Activated T-helper 17 cell treated with anti-CD3 and anti-CD28 coated beads, Interleukin-2, amount 50 U/mL, for 72 hours (primary cell): ENCODE measurements at regions not wholly inside any gene's neighbourhood (a gene's known extent, or its start where the extent isn't known, plus 50 kb on each side); places are given as distances from the start of the nearest gene placed in this dataset.
"Not testable (repeated sequence)": the region's sequence is repeated elsewhere in the genome, so short reads cannot be mapped to it uniquely, and the experiment has no call there.

Experiments
- ATAC-seq: fragments of 150-1000 bp; cut with Tn5 transposase; replicated peaks from 2 replicates; pipeline ENCODE4 v1.10.0; 2021; ENCODE audit warnings: mild to moderate bottlenecking, moderate library complexity
- H3K27ac Mint-ChIP-seq: one replicate; pipeline ENCODE4 v1.8.0; 2022; ENCODE audit warnings: mixed read lengths
- H3K27me3 Mint-ChIP-seq: one replicate; pipeline ENCODE4 v1.8.0; 2022; ENCODE audit warnings: mixed read lengths
- H3K36me3 Mint-ChIP-seq: one replicate; pipeline ENCODE4 v1.8.0; 2022; ENCODE audit warnings: low read depth, mild to moderate bottlenecking, mixed read lengths
- H3K4me1 Mint-ChIP-seq: one replicate; pipeline ENCODE4 v1.8.0; 2022; ENCODE audit warnings: mixed read lengths
- H3K4me3 Mint-ChIP-seq: one replicate; pipeline ENCODE4 v1.8.0; 2022; ENCODE audit warnings: mild to moderate bottlenecking, mixed read lengths
- H3K9me3 Mint-ChIP-seq: one replicate; pipeline ENCODE4 v1.8.0; 2022; ENCODE audit warnings: mixed read lengths

DNA sequence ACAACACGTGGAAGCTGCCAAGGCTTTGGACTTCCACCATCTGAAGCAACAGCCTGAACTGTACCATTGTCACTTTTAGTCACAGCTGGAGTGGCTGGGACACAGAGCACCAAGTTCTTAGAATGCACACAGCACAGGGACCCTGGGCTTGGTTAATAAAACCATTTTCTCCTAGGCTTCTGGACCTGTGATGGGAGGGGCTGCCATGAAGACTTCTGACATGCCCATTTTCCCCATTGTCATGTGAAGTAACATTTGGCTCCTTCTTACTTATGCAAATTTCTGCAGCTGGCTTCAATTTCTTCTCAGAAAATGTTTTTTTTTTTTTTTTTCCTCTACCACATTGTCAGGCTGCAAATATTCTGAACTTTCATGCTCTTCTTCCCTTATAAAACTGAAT is 138.6 kb upstream of the BRINP3 start:
- Mint-ChIP-seq H3K27ac (no peak overlapping the region), H3K4me3 (no peak overlapping the region), H3K4me1 (no peaks in the 10 kb centered on the region), H3K36me3 (no peaks in the 10 kb centered on the region), H3K27me3 (no peaks in the 10 kb centered on the region), H3K9me3 (peaks cover 7% of the 10 kb centered on the region)
- ATAC-seq = no peak

DNA sequence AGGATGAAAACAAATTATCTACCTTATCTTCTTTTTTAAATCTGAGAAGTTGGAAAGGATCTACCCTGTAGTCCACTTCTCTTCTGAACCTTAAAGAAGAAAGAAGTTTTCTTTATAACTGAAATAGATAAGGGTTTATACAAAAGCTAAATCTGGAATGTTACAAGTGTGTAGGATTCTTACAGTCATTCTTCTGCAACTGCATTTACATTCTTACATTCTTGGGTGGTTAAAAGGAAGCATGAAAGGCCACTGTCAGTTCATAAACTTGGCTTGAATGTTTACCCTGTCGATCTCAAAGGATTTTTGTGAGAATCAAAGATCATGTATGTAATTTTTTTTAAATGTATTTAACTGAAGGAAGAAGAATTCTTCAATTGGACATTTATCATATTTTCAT is 142.1 kb upstream of the BRINP3 start:
- no peaks in the 10 kb centered on the region for H3K27me3 Mint-ChIP-seq
- no peak overlapping the region for H3K27ac Mint-ChIP-seq

DNA sequence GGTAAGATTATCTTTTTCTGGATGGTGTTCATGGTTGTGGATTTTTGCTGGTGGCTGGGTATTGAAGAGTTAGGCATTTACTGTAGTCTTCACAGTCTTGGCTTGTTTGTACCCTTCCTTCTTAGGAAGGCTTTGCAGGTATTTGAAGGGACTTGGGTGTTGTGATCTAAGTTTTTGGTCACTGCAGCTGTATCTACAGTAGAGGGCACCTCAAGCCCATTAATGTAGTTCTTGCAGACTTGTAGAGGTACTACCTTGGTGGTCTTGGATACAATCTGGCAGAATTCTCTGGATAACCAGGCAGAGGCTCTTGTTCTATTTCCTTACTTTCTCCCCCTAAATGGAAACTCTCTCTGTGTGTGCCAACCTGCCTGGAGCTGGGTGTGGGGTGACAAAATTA is 155.8 kb upstream of the BRINP3 start:
- Mint-ChIP-seq H3K4me1 (no peaks in the 10 kb centered on the region), H3K27me3 (no peaks in the 10 kb centered on the region), H3K9me3 (peaks cover 16% of the 10 kb centered on the region), H3K27ac (no peak overlapping the region), H3K36me3 (no peaks in the 10 kb centered on the region), H3K4me3 (no peak overlapping the region)
- no peak for ATAC-seq

More for the DNA sequence above, 142.1 kb upstream of the BRINP3 start:
- H3K4me1 Mint-ChIP-seq = no peaks in the 10 kb centered on the region
- no peaks in the 10 kb centered on the region for H3K36me3 Mint-ChIP-seq
- H3K4me3 Mint-ChIP-seq = no peak overlapping the region
- ATAC-seq = no peak
- H3K9me3 Mint-ChIP-seq = peaks cover 10% of the 10 kb centered on the region

DNA sequence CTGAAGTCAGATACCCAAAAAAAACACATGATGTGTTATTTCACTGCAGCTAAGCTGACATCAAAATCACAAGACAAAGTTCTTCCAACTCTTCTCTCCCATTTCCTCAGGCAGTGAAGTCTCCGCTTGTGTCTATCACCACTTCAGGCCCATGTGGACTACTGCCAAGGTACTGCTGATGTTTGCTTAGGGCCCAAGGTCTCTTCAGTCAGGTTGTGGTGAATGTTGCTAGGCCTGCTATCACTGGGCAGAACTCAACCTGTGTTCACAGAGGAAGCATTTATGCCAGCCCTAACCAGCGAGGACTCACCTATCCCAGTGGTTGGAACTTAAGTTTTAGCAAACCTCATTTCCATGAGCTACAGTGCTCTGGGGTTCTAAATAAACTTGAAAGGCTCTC is 156.5 kb upstream of the BRINP3 start:
- Mint-ChIP-seq H3K4me3 (no peak overlapping the region), H3K9me3 (peaks cover 16% of the 10 kb centered on the region), H3K36me3 (no peaks in the 10 kb centered on the region), H3K4me1 (no peaks in the 10 kb centered on the region), H3K27me3 (no peaks in the 10 kb centered on the region), H3K27ac (no peak overlapping the region)
- ATAC-seq = no peak

DNA sequence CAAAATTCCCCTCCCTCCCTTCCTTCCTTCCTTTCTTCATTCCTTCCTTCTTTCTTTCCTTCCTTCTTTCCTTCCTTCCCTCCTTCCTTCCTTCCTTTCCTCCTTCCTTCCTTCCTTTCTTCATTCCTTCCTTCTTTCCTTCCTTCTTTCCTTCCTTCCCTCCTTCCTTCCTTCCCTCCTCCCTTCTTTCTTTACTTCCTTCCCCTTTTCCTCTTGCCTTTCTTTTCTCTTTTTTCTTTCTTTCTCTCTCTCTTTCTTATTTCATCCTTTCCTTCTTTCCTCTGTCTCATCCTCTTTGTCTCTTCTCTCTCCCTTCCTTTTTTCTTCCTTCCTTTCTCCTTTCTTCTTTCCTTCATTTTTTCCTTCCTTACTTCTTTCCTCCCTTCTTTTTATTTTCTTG is 171.9 kb upstream of the BRINP3 start:
- Mint-ChIP-seq H3K4me1 (no peaks in the 10 kb centered on the region), H3K4me3 (no peak overlapping the region), H3K27me3 (no peaks in the 10 kb centered on the region), H3K36me3 (no peaks in the 10 kb centered on the region), H3K9me3 (peaks cover 11% of the 10 kb centered on the region), H3K27ac (no peak overlapping the region)
- no peak for ATAC-seq

DNA sequence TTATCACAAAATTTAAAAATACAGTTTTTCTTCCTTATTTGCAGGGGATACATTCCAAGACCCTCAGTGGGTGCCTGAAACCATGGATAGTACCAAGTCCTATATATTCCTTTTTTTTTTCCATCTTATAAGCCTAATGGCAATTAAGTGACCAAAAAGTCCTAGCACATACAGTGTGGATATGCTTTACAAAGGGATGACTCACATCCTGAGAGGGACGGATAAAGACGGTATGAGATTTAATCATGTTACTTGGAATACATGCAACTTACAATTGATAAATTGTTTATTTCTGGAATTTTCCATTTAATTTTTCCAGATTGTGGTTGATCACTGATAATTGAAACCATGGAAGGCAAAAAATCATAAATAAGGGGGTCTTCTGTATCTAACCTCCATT is 181.2 kb upstream of the BRINP3 start:
- Mint-ChIP-seq H3K4me3 (no peak overlapping the region), H3K4me1 (no peaks in the 10 kb centered on the region), H3K36me3 (no peaks in the 10 kb centered on the region), H3K27ac (no peak overlapping the region), H3K9me3 (peaks cover 8% of the 10 kb centered on the region), H3K27me3 (no peaks in the 10 kb centered on the region)
- ATAC-seq = no peak

DNA sequence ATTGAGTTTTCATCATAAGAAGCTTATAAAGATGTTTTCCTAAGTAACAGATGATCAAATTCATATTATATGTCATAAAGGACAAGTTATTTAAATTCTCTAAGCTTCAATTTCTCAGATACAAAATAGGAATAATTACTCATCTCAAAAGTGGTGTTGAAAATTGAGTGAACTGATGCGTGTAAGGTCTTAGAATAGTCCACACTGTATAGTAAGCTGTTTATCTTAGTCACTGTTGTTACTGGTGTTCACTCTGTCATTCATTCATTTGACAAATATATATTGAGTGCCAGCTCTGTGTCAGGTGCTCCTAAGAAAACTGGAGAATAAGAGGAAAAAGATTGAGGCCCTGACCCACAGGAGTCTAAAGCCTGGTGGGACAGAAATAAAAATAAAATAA is 186.3 kb upstream of the BRINP3 start:
- no peaks in the 10 kb centered on the region for H3K36me3 Mint-ChIP-seq
- no peak overlapping the region for H3K4me3 Mint-ChIP-seq
- no peaks in the 10 kb centered on the region for H3K27me3 Mint-ChIP-seq
- H3K4me1 Mint-ChIP-seq = no peaks in the 10 kb centered on the region
- peaks cover 5% of the 10 kb centered on the region for H3K9me3 Mint-ChIP-seq
- no peak overlapping the region for H3K27ac Mint-ChIP-seq
- ATAC-seq = no peak

DNA sequence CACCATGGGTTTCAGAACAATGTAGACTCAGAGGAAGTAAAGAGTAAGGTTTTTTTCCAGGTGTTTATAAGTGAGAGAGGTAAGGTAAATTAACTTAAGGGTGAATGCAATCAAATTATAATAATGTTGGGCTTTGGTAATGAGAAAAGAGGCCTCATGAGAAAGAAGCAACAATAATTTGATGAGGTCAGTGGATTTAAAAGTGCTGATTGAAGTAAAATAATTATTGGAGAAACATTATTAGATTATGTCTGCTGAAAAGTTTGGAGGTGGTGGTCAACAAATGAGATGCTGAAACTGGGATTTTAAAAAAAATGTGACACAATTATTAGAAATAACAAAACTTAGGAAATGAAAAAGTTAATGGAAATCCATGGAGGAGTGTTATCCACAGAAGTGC is 187.4 kb upstream of the BRINP3 start:
- no peaks in the 10 kb centered on the region for H3K27me3 Mint-ChIP-seq
- ATAC-seq = no peak
- H3K9me3 Mint-ChIP-seq = peaks cover 9% of the 10 kb centered on the region
- H3K27ac Mint-ChIP-seq = no peak overlapping the region
- no peak overlapping the region for H3K4me3 Mint-ChIP-seq
- no peaks in the 10 kb centered on the region for H3K36me3 Mint-ChIP-seq
- no peaks in the 10 kb centered on the region for H3K4me1 Mint-ChIP-seq

DNA sequence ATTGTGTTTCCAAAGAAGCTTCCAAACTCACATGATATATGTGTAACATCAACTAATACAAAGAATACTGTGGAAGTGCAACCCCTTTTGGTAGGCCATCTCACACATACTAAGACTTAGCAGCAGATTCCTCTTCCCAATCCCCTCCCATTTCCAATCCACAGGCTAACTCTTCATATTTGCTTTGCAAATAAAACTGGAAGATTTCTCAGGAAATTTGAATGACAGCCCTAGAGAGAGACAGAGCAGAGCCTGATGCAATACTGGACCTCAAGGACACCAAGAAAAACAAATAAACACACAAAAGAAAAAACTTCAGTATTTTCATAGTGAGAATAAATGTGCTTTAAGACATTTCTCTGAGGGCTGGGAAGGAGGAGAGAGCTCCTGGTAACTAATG is 190.2 kb upstream of the BRINP3 start:
- Mint-ChIP-seq H3K36me3 (no peaks in the 10 kb centered on the region), H3K27me3 (no peaks in the 10 kb centered on the region)

DNA sequence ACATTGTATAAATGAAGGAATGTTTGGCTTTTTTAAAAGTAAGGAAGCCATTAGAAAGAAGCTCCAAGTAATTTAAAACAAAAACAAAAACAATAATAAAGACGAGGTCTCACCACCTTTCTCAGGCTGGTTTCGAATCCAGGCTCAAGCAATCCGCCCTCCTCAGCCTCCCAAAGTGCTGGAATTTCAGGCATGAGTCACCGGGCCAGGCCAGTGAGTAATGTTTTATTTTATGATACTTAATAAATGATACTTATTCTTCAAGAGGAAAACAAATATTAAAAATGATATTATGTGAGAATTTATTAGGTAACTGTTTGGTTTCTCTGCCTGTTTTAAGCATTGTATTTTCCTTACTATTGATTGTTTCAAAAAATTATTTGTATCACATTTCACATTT is 201.4 kb upstream of the BRINP3 start:
- no peak for ATAC-seq
- Mint-ChIP-seq H3K4me3 (no peak overlapping the region), H3K36me3 (no peaks in the 10 kb centered on the region), H3K27me3 (no peaks in the 10 kb centered on the region), H3K9me3 (peaks cover 3% of the 10 kb centered on the region), H3K4me1 (no peaks in the 10 kb centered on the region), H3K27ac (no peak overlapping the region)

More for the DNA sequence above, 190.2 kb upstream of the BRINP3 start:
- Mint-ChIP-seq H3K9me3 (peaks cover 12% of the 10 kb centered on the region), H3K4me3 (no peak overlapping the region), H3K4me1 (no peaks in the 10 kb centered on the region), H3K27ac (no peak overlapping the region)
- no peak for ATAC-seq

DNA sequence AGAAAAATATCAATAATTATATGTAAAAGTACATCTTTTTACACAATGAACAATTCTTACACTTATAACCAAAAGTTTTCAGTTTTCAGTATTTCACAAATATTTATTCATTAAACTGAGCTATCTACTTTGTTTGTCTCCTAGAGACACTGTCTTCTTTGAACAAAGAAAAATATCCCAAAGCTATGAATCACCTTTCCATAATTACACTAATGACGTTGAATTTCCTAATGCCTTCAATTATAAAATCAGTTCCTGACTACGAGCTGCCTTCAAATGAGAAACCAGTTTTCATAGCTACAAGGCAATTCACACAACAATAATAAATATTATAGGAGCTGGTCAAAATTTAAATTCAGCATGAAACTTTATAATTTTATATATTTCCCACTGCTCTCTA is 201.8 kb upstream of the BRINP3 start:
- no peak overlapping the region for H3K4me3 Mint-ChIP-seq
- no peaks in the 10 kb centered on the region for H3K36me3 Mint-ChIP-seq
- H3K9me3 Mint-ChIP-seq = peaks cover 4% of the 10 kb centered on the region
- ATAC-seq = no peak
- H3K27me3 Mint-ChIP-seq = no peaks in the 10 kb centered on the region
- no peak overlapping the region for H3K27ac Mint-ChIP-seq
- no peaks in the 10 kb centered on the region for H3K4me1 Mint-ChIP-seq

DNA sequence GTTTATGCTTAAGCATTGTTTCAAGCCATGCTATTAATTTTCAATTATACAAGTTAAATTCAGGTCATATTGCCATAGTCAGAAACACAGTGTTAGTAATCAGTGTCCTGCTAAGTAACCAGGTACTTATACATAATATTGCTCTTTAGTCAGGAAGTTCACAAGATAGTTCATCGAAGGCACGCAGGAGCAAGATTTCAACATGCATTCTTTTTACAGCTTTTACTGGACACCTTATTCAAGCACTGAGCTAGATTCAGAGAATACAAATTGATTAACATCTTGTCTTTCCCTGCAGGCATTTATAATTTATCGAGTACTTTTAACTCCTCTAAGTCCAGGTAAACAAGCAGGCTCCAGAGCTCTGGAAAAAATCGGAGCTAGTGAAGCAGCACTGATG is 202.3 kb upstream of the BRINP3 start:
- Mint-ChIP-seq H3K27ac (no peak overlapping the region), H3K9me3 (peaks cover 4% of the 10 kb centered on the region), H3K4me1 (no peaks in the 10 kb centered on the region), H3K4me3 (no peak overlapping the region), H3K36me3 (no peaks in the 10 kb centered on the region), H3K27me3 (no peaks in the 10 kb centered on the region)
- no peak for ATAC-seq

DNA sequence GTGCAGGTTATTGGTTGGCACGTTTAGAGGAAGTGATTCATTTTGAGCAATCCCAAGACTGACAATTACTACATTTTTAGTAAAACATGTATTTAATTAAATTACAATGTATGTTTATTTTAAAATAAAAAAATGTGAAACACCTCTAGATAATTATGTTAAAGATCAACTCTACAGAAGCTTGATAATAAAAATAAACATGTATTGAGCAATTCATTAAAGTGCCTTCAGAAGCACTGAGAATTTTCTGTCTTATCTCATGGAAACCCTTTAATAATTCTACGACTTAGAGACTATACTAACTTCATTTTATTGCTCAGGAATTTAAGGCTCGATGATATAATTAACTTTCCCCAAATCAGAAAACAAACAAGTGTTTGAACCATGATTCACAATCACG is 208.0 kb upstream of the BRINP3 start:
- no peak for ATAC-seq
- H3K9me3 Mint-ChIP-seq = peaks cover 4% of the 10 kb centered on the region
- no peaks in the 10 kb centered on the region for H3K36me3 Mint-ChIP-seq
- H3K4me3 Mint-ChIP-seq = no peak overlapping the region
- no peaks in the 10 kb centered on the region for H3K27me3 Mint-ChIP-seq
- no peak overlapping the region for H3K27ac Mint-ChIP-seq
- H3K4me1 Mint-ChIP-seq = no peaks in the 10 kb centered on the region

DNA sequence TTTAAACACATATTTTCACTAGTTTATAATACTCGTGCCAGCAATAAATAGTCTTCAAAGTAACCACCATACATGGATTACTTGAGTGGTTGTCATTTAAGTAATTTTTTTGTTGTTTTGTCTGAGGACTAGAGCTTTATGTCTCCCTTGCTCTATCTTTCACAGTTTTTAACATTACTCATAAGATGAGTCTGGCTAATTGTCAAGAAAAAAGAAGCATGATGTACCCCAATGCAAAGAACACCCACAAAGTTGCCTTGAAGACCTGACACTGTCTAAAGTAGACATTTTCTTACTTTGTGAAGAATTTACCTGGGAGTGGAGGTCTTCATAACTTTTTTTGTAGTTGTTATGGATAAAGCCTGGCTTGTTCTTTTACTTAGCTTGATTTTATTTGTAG is 210.4 kb upstream of the BRINP3 start:
- H3K36me3 Mint-ChIP-seq = no peaks in the 10 kb centered on the region
- peaks cover 4% of the 10 kb centered on the region for H3K9me3 Mint-ChIP-seq
- no peak for ATAC-seq
- H3K4me3 Mint-ChIP-seq = no peak overlapping the region
- H3K27ac Mint-ChIP-seq = no peak overlapping the region
- no peaks in the 10 kb centered on the region for H3K27me3 Mint-ChIP-seq
- H3K4me1 Mint-ChIP-seq = no peaks in the 10 kb centered on the region

DNA sequence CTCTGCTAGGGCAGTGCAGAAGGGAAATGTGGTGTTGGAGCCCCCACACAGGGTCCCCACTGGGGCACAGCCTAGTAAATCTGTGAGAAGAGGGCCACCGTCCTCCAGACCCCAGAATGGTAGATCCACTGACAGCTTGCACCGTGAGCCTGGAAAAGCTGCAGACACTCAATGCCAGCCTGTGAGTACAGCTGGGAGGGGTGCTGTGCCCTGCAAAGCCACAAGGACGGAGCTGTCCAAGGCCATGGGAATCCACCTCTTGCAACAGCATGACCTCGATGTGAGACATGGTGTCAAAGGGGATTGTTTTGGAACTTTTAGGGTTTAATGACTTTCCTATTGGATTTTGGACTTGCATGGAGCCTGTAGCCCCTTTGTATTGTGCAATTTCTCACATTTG is 220.8 kb upstream of the BRINP3 start:
- H3K27ac Mint-ChIP-seq, H3K27me3 Mint-ChIP-seq, H3K4me1 Mint-ChIP-seq, H3K36me3 Mint-ChIP-seq, H3K4me3 Mint-ChIP-seq, ATAC-seq, H3K9me3 Mint-ChIP-seq: not testable (repeated sequence)

DNA sequence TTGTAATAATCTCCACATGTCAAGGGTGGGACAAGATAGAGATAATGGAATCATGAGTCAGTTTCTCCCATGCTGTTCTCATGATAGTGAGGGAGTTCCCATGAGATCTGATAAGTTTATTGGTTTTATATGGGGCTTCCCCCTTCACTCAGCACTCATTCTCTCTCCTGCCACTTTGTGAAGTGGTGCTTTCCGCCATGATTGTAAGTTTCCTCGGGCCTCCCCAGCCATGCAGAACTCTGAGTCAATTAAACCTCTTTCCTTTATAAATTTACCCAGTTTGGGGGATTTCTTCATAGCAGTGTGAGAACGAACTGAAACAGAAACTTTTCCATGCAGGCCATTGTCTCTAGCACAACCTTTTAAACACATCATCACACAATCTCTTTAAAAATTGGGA is 221.5 kb upstream of the BRINP3 start:
- no peaks in the 10 kb centered on the region for H3K4me1 Mint-ChIP-seq
- H3K27me3 Mint-ChIP-seq = no peaks in the 10 kb centered on the region
- H3K9me3 Mint-ChIP-seq = peaks cover 4% of the 10 kb centered on the region
- H3K27ac Mint-ChIP-seq = no peak overlapping the region
- H3K36me3 Mint-ChIP-seq = no peaks in the 10 kb centered on the region
- no peak overlapping the region for H3K4me3 Mint-ChIP-seq
- ATAC-seq = no peak
